GM19455 (cell line): ENCODE measurements at regions not wholly inside any gene's neighbourhood (a gene's known extent, or its start where the extent isn't known, plus 50 kb on each side); places are given as distances from the start of the nearest gene placed in this dataset.
"Not testable (repeated sequence)": the region's sequence is repeated elsewhere in the genome, so short reads cannot be mapped to it uniquely, and the experiment has no call there.

Experiments
- ATAC-seq: cut with Tn5 transposase; IDR thresholded peaks from one replicate; pipeline ENCODE4 v1.9.1; 2021; ENCODE audit not compliant: unreplicated experiment

- no peak for ATAC-seq
Measured at GRCh38 chr10:33626798-33627466, 292.5 kb upstream of the NRP1 start.

- ATAC-seq: no peak
Measured at GRCh38 chr10:33623669-33624068, 289.2 kb upstream of the NRP1 start.

DNA sequence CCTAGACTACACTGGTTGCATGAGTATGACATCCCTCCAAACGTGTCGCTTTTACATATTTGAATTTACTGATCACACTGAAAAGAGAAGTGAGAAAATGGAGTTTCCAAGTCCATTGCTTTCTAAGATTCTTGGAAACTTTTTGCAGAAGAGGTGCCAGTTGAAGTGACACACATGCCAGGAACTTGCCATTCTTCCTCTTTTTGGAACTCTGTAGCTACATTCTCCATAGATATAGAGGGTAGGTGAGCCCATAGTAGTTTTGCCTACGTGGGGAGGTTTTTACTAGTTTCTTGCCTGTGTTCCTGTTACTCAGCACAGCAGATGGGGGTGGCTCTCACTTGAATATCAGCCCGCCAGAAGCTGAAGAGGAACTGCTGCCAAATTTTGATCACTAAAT is 286.6 kb upstream of the NRP1 start:
- no peak for ATAC-seq

- ATAC-seq: no peak
Measured at GRCh38 chr10:33618196-33618595, 283.7 kb upstream of the NRP1 start.

DNA sequence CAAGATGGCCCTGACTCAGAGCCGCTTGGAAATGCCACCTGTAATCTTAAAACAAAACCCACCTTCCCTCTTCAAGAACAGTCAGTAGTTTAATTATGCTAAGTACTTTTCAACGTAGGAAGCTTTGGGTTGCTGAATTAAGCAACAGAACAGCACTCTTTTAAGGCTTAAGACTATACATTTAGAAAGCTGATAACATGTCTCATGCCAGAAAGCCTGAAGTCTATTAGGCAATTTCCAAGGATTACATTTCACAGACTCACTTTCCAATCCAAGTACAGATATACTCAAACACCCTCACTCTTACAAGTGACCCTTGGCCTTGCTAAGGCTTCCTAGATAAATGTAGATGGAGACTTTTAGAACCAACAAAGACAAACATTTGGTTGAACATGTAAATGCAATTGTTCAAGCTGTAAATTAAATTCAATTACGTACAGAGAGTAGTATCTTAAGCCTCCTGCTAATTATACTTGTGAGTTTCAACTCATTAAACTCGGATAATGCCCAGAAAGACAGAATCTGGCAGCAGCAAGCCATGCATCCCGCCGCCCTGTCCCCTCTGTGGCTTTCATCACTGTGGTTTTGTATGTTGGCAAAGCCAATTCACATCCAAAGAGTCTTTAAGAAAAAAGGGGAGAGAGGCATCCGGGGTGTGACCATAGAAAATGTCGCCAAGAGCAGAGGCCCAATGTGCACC is 283.1 kb upstream of the NRP1 start:
- no peak for ATAC-seq

DNA sequence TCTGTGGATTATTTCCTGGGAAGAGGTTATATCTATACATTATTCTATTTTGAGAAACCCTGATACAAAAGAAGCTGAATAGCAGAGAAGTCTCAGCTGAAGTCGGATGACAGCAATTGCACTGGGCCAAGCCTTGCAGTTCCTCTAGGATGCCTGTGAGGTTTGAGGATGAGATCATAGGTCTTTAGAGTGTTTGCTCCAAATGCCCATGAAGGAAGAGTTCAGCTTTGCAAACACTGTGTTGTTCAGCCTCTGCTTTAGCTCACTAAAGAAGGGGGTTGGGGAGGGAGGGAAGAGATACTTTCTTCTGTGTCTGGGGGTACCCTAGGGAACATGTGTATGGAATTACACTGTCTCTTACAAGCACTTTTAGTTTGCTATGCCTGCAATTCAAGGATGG is 282.5 kb upstream of the NRP1 start:
- ATAC-seq: no peak

GRCh38 chr10:33612551-33612950 is 278.1 kb upstream of the NRP1 start:
- no peak for ATAC-seq

GRCh38 chr10:33612116-33612515 is 277.6 kb upstream of the NRP1 start:
- no peak for ATAC-seq

GRCh38 chr10:33611423-33611822 is 277.0 kb upstream of the NRP1 start:
- no peak for ATAC-seq

DNA sequence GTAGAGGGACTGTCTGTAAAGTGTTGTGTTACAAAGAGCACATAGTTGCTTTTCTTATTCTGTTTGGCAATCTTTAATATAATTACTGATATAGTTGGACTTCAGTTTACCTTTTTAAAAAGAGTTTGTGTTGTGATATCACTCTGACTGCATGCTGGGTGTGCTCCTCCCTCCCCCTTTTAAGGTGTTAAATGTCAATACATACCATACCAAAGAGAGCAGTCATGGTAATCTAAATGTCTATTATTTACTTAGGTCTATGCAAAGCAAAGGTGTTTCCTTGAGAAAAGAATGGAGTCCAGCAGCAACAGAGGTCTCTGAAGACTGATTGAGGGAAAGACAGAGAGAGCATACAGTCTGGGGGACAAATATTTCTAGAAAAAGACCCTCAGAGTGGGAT is 275.1 kb upstream of the NRP1 start:
- no peak for ATAC-seq

GRCh38 chr10:33602278-33602677 is 267.8 kb upstream of the NRP1 start:
- ATAC-seq: no peak

GRCh38 chr10:33600381-33600780 is 265.9 kb upstream of the NRP1 start:
- ATAC-seq: no peak

- ATAC-seq: no peak
Measured at GRCh38 chr10:33596422-33596821, 262.0 kb upstream of the NRP1 start.

GRCh38 chr10:33594475-33594874 is 260.0 kb upstream of the NRP1 start:
- no peak for ATAC-seq

- no peak for ATAC-seq
Measured at GRCh38 chr10:33588974-33589600, 254.6 kb upstream of the NRP1 start.

DNA sequence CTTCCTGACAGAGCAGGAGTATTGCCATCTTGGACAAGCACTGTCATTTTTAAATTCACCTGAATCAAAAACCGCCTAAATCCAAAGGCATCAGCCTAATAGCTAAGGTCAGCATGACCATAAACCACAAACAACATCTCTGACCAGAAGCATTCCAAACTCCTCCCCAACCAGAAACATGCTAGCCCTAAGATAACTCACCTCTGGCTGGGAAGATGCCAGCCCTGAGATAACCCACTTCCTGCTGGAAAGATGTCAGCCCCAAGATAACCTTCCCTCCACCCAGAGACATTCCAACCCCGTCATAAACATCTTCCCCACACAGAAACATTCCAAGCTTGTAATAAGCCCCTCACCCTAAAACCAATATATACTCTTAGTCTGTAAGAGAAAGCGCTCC is 250.1 kb upstream of the NRP1 start:
- not testable (repeated sequence) for ATAC-seq

DNA sequence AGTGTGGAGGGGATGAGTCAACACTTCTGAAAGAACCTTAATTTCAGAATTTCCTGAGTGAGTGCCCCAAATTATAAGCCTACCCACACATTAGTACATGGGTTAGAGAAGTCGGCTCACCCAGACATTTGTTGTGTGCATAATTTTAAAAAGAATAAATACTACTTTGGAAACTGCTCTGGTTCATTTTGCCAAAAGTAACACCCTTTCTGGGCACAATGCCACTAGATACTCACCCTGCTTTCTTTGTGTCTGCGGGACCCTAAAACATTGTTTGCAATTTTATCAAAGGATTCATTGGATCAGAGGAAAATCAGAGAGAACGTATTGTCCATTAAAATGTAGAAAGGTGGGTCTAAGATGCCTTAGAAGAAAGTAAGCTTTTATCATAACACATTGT is 245.5 kb upstream of the NRP1 start:
- ATAC-seq: no peak

GRCh38 chr10:33573606-33574005 is 239.1 kb upstream of the NRP1 start:
- ATAC-seq: no peak

- no peak for ATAC-seq
Measured at GRCh38 chr10:33571616-33572015, 237.1 kb upstream of the NRP1 start.

DNA sequence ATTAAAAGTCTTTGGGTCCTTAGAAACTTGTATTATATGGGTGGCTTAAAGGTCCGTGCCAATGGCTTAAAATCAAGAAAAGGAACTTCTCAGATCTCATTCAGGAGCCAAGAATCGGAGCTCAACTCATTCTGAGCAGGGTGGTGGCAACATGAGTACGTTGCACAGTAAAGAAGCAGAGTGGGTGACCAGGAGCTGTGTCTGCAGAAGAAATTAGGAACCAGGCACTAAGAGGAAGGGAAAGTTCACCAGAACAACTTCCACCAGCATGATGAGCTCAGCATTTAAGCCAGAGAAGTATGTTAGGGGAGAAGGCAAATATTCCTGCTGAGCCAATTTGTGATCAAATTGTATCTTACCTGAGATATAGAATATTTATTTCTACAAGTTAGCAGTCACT is 236.0 kb upstream of the NRP1 start:
- no peak for ATAC-seq

- ATAC-seq: no peak
Measured at GRCh38 chr10:33569702-33570101, 235.2 kb upstream of the NRP1 start.

DNA sequence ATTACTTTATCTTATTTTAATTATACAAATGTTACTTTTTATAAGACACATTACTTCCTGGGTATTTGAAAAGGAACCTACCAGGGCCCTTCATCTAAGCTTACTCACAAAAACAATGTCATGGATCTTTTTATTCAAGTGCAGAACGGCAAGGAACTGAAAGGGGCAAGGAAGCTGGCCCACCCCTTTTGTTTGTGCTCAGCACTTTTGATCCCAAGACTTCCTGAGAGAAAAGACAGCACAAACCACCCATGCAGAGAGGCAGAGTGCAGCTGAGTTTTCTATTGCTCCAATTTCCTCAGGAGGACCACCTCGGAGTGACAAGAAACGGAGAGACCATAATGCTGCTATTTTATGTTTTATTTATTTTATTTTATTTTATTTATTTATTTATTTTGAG is 232.0 kb upstream of the NRP1 start:
- no peak for ATAC-seq
